HEK293 (cell line): ENCODE measurements at regions not wholly inside any gene's neighbourhood (a gene's known extent, or its start where the extent isn't known, plus 50 kb on each side); places are given as distances from the start of the nearest gene placed in this dataset.

Source experiments
- CTCF ChIA-PET: fragments of 350-600 bp; formaldehyde crosslinking; extraction: SDS; loops from one replicate; lab custom pipeline; 2021; ENCODE audit warnings: antibody characterized with exemption; lab: Yijun Ruan, JAX
- POLR2A ChIA-PET: fragments of 300-600 bp; formaldehyde crosslinking; extraction: SDS; loops from one replicate; lab custom pipeline; 2020; ENCODE audit warnings: antibody characterized with exemption, inconsistent platforms; lab: Yijun Ruan, JAX
- H3K27ac ChIP-seq: fragments of 200-500 bp; sonication (Bioruptor generic); 2 replicates; pipeline ENCODE4 v1.5.1; 2014; ENCODE audit warnings: low read depth, low read length, control low read depth, inconsistent platforms; ENCODE audit errors: extremely low read depth
- H3K36me3 ChIP-seq, 2 experiments: fragments of 200-500 bp in 1 of 2; sonication (Bioruptor generic) in 1 of 2; 1 replicate in 1 of 2; 2 replicates in 1 of 2; pipeline ENCODE4 v1.5.1; 2014 to 2017; ENCODE audit warnings: inconsistent platforms in 2 of 2, low read length in 2 of 2; ENCODE audit not compliant: control insufficient read depth in 2 of 2, insufficient read depth in 1 of 2
- H3K4me1 ChIP-seq: fragments of 200-500 bp; sonication (Bioruptor generic); 2 replicates; pipeline ENCODE4 v1.5.1; 2014; ENCODE audit warnings: mild to moderate bottlenecking, low read length, inconsistent platforms; ENCODE audit not compliant: control insufficient read depth, insufficient read depth
- H3K4me3 ChIP-seq: 2 replicates; pipeline ENCODE4 v1.5.1; 2011; ENCODE audit warnings: low read depth, mild to moderate bottlenecking, control low read depth, low read length, moderate library complexity
- H3K9me3 ChIP-seq: fragments of 200-500 bp; sonication (Bioruptor generic); 2 replicates; pipeline ENCODE4 v1.5.1; 2014; ENCODE audit warnings: low read depth, low read length, inconsistent platforms; ENCODE audit not compliant: control insufficient read depth, insufficient read depth
- EGR2 ChIP-seq: fragments of 450-650 bp; formaldehyde crosslinking; IDR thresholded peaks from 2 replicates; pipeline ENCODE4 v1.5.1; 2016; ENCODE audit warnings: low read depth, missing biosample characterization, missing genetic modification characterization
- HOXD13 ChIP-seq: sonication (generic); formaldehyde crosslinking; IDR thresholded peaks from 2 replicates; pipeline ENCODE4 v1.8.0; 2022; ENCODE audit warnings: missing genetic modification reagents, borderline replicate concordance
- TCF7L2 ChIP-seq: IDR thresholded peaks from 2 replicates; pipeline ENCODE4 v1.6.1; 2011; ENCODE audit warnings: low read depth, mild to moderate bottlenecking, inconsistent platforms, low read length, moderate library complexity, borderline replicate concordance
- ZNF10 ChIP-seq: fragments of 450-650 bp; formaldehyde crosslinking; IDR thresholded peaks from 2 replicates; pipeline ENCODE4 v1.5.1; 2017; ENCODE audit warnings: missing biosample characterization, missing genetic modification characterization
- ZNF121 ChIP-seq: fragments of 450-650 bp; formaldehyde crosslinking; IDR thresholded peaks from 2 replicates; pipeline ENCODE4 v1.5.1; 2016; ENCODE audit warnings: missing biosample characterization, missing genetic modification characterization
- ZNF366 ChIP-seq: fragments of 450-650 bp; formaldehyde crosslinking; conservative IDR thresholded peaks from 2 replicates; pipeline ENCODE4 v1.5.1; 2016; ENCODE audit warnings: missing biosample characterization, missing genetic modification characterization
- ZNF37A ChIP-seq: fragments of 450-650 bp; IDR thresholded peaks from 2 replicates; pipeline ENCODE4 v1.5.1; 2018; ENCODE audit warnings: missing biosample characterization, missing genetic modification characterization
- ZNF426 ChIP-seq: fragments of 450-650 bp; formaldehyde crosslinking; IDR thresholded peaks from 2 replicates; pipeline ENCODE4 v1.5.1; 2017; ENCODE audit warnings: missing biosample characterization, missing genetic modification characterization, mild to moderate bottlenecking, inconsistent platforms, moderate library complexity
- ZNF510 ChIP-seq: fragments of 450-650 bp; formaldehyde crosslinking; IDR thresholded peaks from 2 replicates; pipeline ENCODE4 v1.5.1; 2018; ENCODE audit warnings: mild to moderate bottlenecking, missing genetic modification characterization, missing biosample characterization; ENCODE audit not compliant: insufficient replicate concordance
- ZNF610 ChIP-seq: fragments of 450-650 bp; formaldehyde crosslinking; IDR thresholded peaks from 2 replicates; pipeline ENCODE4 v1.5.1; 2016; ENCODE audit warnings: missing biosample characterization, missing genetic modification characterization, borderline replicate concordance
- ZNF623 ChIP-seq: fragments of 450-650 bp; formaldehyde crosslinking; IDR thresholded peaks from 2 replicates; pipeline ENCODE4 v1.5.1; 2016; ENCODE audit warnings: missing biosample characterization, missing genetic modification characterization
- ZNF629 ChIP-seq: fragments of 450-650 bp; formaldehyde crosslinking; IDR thresholded peaks from 2 replicates; pipeline ENCODE4 v1.5.1; 2017; ENCODE audit warnings: missing biosample characterization, missing genetic modification characterization
- ZNF639 ChIP-seq: fragments of 450-650 bp; formaldehyde crosslinking; IDR thresholded peaks from 2 replicates; pipeline ENCODE4 v1.5.1; 2016; ENCODE audit warnings: missing biosample characterization, missing genetic modification characterization
- ZNF692 ChIP-seq: fragments of 450-650 bp; formaldehyde crosslinking; IDR thresholded peaks from 2 replicates; pipeline ENCODE4 v1.5.1; 2016; ENCODE audit warnings: missing biosample characterization, missing genetic modification characterization
- ZNF785 ChIP-seq: fragments of 450-650 bp; formaldehyde crosslinking; IDR thresholded peaks from 2 replicates; pipeline ENCODE4 v1.5.1; 2016; ENCODE audit warnings: missing biosample characterization, missing genetic modification characterization
- ZNF792 ChIP-seq: fragments of 450-650 bp; formaldehyde crosslinking; IDR thresholded peaks from 2 replicates; pipeline ENCODE4 v1.5.1; 2016; ENCODE audit warnings: missing biosample characterization, missing genetic modification characterization
- ZNF843 ChIP-seq: fragments of 450-650 bp; formaldehyde crosslinking; IDR thresholded peaks from 2 replicates; pipeline ENCODE4 v1.5.1; 2016; ENCODE audit warnings: missing biosample characterization, missing genetic modification characterization
- TF ChIP-seq, protein P1 (sequence below): fragments of 450-650 bp; formaldehyde crosslinking; IDR thresholded peaks from 2 replicates; pipeline ENCODE4 v1.5.1; 2016; ENCODE audit warnings: missing biosample characterization, missing genetic modification characterization, low read depth
- TF ChIP-seq, protein P2 (sequence below): fragments of 450-650 bp; formaldehyde crosslinking; IDR thresholded peaks from 2 replicates; pipeline ENCODE4 v1.5.1; 2017; ENCODE audit warnings: missing biosample characterization, missing genetic modification characterization
- TF ChIP-seq, protein P3 (sequence below): fragments of 450-650 bp; formaldehyde crosslinking; IDR thresholded peaks from 2 replicates; pipeline ENCODE4 v1.5.1; 2017; ENCODE audit warnings: missing biosample characterization, missing genetic modification characterization

GRCh38 chr4:181798536-181798935 lies 444.7 kb upstream of the TENM3 start (continued):
- no peak for TF ChIP-seq TCF7L2
- TF ChIP-seq ZNF785 = no peak
- TF ChIP-seq ZNF366 (tag by site-specific recombination) = no peak
- no peak for TF ChIP-seq ZNF639 (tag by site-specific recombination)
- TF ChIP-seq, protein P1, sequence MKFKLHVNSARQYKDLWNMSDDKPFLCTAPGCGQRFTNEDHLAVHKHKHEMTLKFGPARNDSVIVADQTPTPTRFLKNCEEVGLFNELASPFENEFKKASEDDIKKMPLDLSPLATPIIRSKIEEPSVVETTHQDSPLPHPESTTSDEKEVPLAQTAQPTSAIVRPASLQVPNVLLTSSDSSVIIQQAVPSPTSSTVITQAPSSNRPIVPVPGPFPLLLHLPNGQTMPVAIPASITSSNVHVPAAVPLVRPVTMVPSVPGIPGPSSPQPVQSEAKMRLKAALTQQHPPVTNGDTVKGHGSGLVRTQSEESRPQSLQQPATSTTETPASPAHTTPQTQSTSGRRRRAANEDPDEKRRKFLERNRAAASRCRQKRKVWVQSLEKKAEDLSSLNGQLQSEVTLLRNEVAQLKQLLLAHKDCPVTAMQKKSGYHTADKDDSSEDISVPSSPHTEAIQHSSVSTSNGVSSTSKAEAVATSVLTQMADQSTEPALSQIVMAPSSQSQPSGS = no peak
- TF ChIP-seq, protein P2, sequence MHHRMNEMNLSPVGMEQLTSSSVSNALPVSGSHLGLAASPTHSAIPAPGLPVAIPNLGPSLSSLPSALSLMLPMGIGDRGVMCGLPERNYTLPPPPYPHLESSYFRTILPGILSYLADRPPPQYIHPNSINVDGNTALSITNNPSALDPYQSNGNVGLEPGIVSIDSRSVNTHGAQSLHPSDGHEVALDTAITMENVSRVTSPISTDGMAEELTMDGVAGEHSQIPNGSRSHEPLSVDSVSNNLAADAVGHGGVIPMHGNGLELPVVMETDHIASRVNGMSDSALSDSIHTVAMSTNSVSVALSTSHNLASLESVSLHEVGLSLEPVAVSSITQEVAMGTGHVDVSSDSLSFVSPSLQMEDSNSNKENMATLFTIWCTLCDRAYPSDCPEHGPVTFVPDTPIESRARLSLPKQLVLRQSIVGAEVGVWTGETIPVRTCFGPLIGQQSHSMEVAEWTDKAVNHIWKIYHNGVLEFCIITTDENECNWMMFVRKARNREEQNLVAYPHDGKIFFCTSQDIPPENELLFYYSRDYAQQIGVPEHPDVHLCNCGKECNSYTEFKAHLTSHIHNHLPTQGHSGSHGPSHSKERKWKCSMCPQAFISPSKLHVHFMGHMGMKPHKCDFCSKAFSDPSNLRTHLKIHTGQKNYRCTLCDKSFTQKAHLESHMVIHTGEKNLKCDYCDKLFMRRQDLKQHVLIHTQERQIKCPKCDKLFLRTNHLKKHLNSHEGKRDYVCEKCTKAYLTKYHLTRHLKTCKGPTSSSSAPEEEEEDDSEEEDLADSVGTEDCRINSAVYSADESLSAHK (tag by site-specific recombination) = no peak
- no peak for TF ChIP-seq ZNF629 (tag by site-specific recombination)
- no peak for TF ChIP-seq ZNF623
- TF ChIP-seq, all 188 proteins: peak for 0

DNA sequence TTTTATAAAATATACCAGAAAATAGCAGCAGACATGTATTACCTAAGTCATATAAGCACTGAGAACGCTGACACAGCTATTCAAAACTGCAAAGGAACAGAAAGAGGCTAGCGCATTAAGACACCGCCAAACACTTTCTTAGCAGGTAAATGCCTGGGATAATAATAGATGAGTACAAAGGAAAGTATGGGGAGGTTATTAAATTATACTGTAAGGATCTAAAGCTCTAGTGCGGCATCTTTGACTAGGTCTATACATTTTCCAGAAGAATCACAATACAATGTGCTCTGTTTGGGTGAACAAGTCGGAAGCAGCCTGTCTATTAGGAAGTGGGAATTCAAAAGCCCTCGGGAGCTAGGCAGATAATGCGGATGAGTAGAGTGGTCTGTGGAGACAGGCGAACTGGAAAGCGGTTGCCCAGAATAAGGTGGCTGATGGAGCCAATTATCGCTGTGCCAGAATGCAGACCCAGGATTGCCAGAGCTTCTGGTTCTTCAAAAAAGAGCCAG lies 443.6 kb upstream of the TENM3 start:
- POLR2A ChIA-PET = no interaction called here

More for the DNA sequence above, 443.6 kb upstream of the TENM3 start:
- H3K36me3 ChIP-seq = no peaks in the 10 kb centered on the region
- H3K27ac ChIP-seq = no peak overlapping the region
- TF ChIP-seq ZNF10 (tag by site-specific recombination) (no peak), TCF7L2 (no peak), ZNF792 (tag by site-specific recombination) (no peak), ZNF426 (tag by site-specific recombination) (no peak), ZNF510 (no peak), ZNF121 (tag by site-specific recombination) (no peak), ZNF692 (tag by site-specific recombination) (no peak), HOXD13 (CRISPR knock-in tag) (no peak), EGR2 (tag by site-specific recombination) (no peak), ZNF843 (tag by site-specific recombination) (no peak), ZNF610 (tag by site-specific recombination) (no peak), ZNF37A (no peak)
- TF ChIP-seq, protein P3, sequence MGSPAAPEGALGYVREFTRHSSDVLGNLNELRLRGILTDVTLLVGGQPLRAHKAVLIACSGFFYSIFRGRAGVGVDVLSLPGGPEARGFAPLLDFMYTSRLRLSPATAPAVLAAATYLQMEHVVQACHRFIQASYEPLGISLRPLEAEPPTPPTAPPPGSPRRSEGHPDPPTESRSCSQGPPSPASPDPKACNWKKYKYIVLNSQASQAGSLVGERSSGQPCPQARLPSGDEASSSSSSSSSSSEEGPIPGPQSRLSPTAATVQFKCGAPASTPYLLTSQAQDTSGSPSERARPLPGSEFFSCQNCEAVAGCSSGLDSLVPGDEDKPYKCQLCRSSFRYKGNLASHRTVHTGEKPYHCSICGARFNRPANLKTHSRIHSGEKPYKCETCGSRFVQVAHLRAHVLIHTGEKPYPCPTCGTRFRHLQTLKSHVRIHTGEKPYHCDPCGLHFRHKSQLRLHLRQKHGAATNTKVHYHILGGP = no peak
- H3K4me3 ChIP-seq = no peak overlapping the region
- H3K9me3 ChIP-seq = no peaks in the 10 kb centered on the region
- H3K4me1 ChIP-seq = peaks cover 5% of the 10 kb centered on the region
- CTCF ChIA-PET = interaction anchor here (0.5 kb wide), 1 partner anchor 1724 kb away, joined by 4 read pairs; no protein-coding TSS in a partner anchor
